GM18502 (cell line): ENCODE measurements at regions not wholly inside any gene's neighbourhood (a gene's known extent, or its start where the extent isn't known, plus 50 kb on each side); places are given as distances from the start of the nearest gene placed in this dataset.
"Not testable (repeated sequence)": the region's sequence is repeated elsewhere in the genome, so short reads cannot be mapped to it uniquely, and the experiment has no call there.

Experiments used
- ATAC-seq: cut with Tn5 transposase; IDR thresholded peaks from one replicate; pipeline ENCODE4 v1.9.1; 2021; ENCODE audit warnings: mild to moderate bottlenecking; ENCODE audit not compliant: unreplicated experiment, poor library complexity

DNA sequence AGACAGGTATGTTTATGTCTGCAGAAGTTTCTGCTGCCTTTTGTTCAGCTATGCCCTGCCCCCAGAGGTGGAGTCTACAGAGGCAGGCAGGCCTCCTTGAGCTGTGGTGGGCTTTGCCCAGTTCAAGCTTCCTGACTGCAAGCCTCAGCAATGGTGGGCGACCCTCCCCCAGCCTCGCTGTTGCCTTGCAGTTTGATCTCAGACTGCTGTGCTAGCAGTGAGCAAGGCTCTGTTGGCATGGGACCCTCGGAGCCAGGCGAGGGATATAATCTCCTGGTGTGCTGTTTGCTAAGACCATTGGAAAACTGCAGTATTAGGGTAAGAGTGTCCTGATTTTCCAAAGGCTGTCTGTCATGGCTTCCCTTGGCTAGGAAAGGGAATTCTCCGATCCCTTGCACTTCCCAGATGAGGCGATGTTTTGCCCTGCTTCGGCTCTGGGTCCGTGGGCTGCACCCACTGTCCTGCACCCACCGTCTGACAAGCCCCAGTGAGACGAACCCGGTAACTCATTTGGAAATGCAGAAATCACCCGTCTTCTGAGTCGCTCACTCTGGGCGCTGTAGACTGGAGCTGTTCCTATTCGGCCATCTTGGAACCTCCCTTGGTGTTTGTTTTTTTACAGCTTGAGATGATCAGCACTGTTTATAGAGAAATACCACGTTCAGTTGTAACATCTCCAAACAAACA lies 2705.5 kb upstream of the PCDH20 start:
- ATAC-seq = not testable (repeated sequence)

GRCh38 chr13:64099994-64100393 lies 2684.3 kb upstream of the PCDH20 start:
- ATAC-seq = no peak

GRCh38 chr13:64090311-64090710 lies 2674.7 kb upstream of the PCDH20 start:
- ATAC-seq = no peak

DNA sequence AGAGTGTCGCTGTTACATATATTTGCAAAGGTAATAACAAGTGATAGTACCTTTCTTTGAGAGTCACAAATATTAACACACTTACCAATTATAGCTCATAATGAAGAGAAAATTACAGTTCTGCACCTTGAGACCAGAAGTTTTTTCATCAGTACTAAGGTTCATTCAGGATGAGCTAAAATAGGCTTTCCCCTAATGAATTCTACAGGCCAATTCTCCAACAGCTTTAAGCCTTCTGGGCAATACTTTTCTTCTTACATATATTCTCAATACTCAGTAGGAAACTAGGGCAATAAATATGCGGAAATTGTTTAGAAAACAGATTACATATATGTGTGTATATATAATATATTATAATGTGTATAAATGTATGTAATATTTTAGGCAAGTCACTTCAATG lies 2672.8 kb upstream of the PCDH20 start:
- no peak for ATAC-seq

- ATAC-seq = no peak
These were observed 2672.0 kb upstream of the PCDH20 start for GRCh38 chr13:64087624-64088023.

DNA sequence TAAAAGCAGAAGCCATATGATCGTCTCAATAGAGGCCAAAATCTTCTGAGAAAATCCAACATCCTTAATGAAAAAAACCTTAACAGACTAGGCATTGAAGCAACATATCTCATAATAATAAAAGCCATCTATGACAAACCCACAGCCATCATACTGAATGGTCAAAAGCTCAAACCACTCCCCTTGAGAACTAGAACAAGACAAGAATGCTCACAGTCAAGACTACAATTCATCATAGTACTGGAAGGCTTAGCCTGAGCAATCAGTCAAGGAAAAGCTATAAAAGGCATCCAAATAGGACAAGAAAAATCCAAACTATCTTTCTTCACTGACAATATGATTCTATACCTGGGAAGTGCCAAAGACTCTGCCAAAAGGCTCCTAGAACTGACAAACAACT lies 2668.2 kb upstream of the PCDH20 start:
- no peak for ATAC-seq

- no peak for ATAC-seq
These were observed 2667.7 kb upstream of the PCDH20 start for GRCh38 chr13:64083396-64083795.

- ATAC-seq = no peak
These were observed 2662.9 kb upstream of the PCDH20 start for GRCh38 chr13:64078480-64078936.

- no peak for ATAC-seq
These were observed 2662.4 kb upstream of the PCDH20 start for GRCh38 chr13:64078025-64078424.

- not testable (repeated sequence) for ATAC-seq
These were observed 2661.6 kb upstream of the PCDH20 start for GRCh38 chr13:64077132-64077835.

- no peak for ATAC-seq
These were observed 2660.1 kb upstream of the PCDH20 start for GRCh38 chr13:64075543-64076271.

- ATAC-seq = no peak
These were observed 2659.4 kb upstream of the PCDH20 start for GRCh38 chr13:64074971-64075474.

DNA sequence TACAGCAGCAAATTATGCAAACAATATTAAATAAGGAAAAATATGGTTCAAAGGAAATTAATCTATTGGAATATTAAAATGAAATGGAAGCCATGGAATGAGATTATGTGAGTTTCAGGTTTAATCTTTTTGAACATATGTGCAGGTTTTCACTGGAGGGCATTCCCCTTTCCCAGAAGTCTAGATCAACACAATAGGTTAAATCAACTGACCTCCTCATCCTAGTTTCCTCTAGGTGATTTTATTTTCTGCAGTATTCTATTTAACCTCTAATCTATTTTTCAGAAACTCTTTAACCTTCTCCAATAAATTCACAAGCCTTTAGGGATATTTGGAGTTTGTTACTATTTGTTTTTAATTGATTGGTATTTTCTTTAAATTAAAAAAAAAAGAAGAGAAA lies 2657.6 kb upstream of the PCDH20 start:
- no peak for ATAC-seq

GRCh38 chr13:64071352-64071751 lies 2655.7 kb upstream of the PCDH20 start:
- no peak for ATAC-seq

GRCh38 chr13:64069892-64070291 lies 2654.2 kb upstream of the PCDH20 start:
- ATAC-seq = no peak

GRCh38 chr13:64066711-64067110 lies 2651.1 kb upstream of the PCDH20 start:
- ATAC-seq = no peak

GRCh38 chr13:64061649-64062048 lies 2646.0 kb upstream of the PCDH20 start:
- no peak for ATAC-seq

- ATAC-seq = no peak
These were observed 2641.8 kb upstream of the PCDH20 start for GRCh38 chr13:64057372-64058020.

GRCh38 chr13:64054321-64054720 lies 2638.7 kb upstream of the PCDH20 start:
- ATAC-seq = no peak

- no peak for ATAC-seq
These were observed 2636.9 kb upstream of the PCDH20 start for GRCh38 chr13:64052521-64052920.

- no peak for ATAC-seq
These were observed 2635.6 kb upstream of the PCDH20 start for GRCh38 chr13:64051278-64051677.
